Neural cell (in vitro differentiated cells): ENCODE measurements at regions not wholly inside any gene's neighbourhood (a gene's known extent, or its start where the extent isn't known, plus 50 kb on each side); places are given as distances from the start of the nearest gene placed in this dataset.

Experiments used
- EP300 ChIP-seq: fragments of 450-650 bp; conservative IDR thresholded peaks from 2 replicates; pipeline ENCODE4 v1.6.1; 2014; ENCODE audit warnings: antibody characterized with exemption, mild to moderate bottlenecking, moderate library complexity; ENCODE audit not compliant: poor library complexity, severe bottlenecking
- EZH2 ChIP-seq: fragments of 200-600, 300-800 bp; shearing (Covaris generic), sonication (generic); IDR thresholded peaks from 2 replicates; pipeline ENCODE4 v1.6.1; 2014; ENCODE audit warnings: antibody characterized with exemption, low read length, borderline replicate concordance, mild to moderate bottlenecking; ENCODE audit not compliant: insufficient read depth, poor library complexity, severe bottlenecking
- MXI1 ChIP-seq: fragments of 450-650 bp; conservative IDR thresholded peaks from 2 replicates; pipeline ENCODE4 v1.6.1; 2014; ENCODE audit warnings: antibody characterized with exemption, mild to moderate bottlenecking; ENCODE audit not compliant: poor library complexity, severe bottlenecking
- POLR2AphosphoS5 ChIP-seq: IDR thresholded peaks from 2 replicates; pipeline ENCODE4 v1.6.1; 2012
- RAD21 ChIP-seq: fragments of 450-650 bp; conservative IDR thresholded peaks from 2 replicates; pipeline ENCODE4 v1.6.1; 2014; ENCODE audit warnings: antibody characterized with exemption, mild to moderate bottlenecking, moderate library complexity
- TAF1 ChIP-seq: IDR thresholded peaks from 2 replicates; pipeline ENCODE4 v1.6.1; 2012; ENCODE audit warnings: low read depth
- TF ChIP-seq, protein P1 (sequence below): fragments of 450-650 bp; IDR thresholded peaks from 2 replicates; pipeline ENCODE4 v1.5.1; 2014; ENCODE audit warnings: antibody characterized with exemption, mild to moderate bottlenecking, moderate library complexity; ENCODE audit not compliant: poor library complexity, severe bottlenecking
- TF ChIP-seq, protein P2 (sequence below): IDR thresholded peaks from 2 replicates; pipeline ENCODE4 v1.6.1; 2012; ENCODE audit warnings: borderline replicate concordance

DNA sequence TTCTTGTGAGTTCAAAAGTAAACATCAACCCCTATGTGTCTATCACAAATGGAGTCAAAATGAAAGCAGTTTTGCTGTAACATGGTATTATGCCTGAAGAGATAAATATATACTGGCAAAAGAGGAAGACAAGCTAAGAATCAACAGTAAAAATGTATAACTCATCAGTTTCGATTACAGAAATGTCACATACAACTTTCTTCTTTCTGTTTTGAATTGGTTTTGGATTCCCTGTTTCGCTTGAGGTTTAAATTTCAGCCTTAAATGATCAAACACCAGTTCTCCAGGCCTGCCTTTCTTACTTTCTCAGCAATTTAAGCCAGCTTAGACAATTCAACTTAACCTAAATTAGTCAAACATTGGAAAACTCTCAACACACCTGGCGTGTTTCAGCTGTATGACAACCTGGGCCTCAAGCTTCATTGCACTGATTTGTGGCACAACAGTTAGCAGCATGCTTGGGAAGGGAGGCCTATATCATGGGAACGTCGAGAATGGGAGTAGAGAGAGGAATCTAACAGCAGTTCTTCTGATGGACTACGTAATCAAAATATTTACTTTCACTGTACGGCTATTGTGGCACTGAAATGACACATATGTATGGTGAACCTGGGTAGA is 51.9 kb upstream of the MARCKS start:
- TF ChIP-seq TAF1 (no peak), RAD21 (no peak), POLR2AphosphoS5 (peak; percentile 70), EP300 (peak; percentile 60), EZH2 (no peak), MXI1 (no peak)
- TF ChIP-seq, protein P1, sequence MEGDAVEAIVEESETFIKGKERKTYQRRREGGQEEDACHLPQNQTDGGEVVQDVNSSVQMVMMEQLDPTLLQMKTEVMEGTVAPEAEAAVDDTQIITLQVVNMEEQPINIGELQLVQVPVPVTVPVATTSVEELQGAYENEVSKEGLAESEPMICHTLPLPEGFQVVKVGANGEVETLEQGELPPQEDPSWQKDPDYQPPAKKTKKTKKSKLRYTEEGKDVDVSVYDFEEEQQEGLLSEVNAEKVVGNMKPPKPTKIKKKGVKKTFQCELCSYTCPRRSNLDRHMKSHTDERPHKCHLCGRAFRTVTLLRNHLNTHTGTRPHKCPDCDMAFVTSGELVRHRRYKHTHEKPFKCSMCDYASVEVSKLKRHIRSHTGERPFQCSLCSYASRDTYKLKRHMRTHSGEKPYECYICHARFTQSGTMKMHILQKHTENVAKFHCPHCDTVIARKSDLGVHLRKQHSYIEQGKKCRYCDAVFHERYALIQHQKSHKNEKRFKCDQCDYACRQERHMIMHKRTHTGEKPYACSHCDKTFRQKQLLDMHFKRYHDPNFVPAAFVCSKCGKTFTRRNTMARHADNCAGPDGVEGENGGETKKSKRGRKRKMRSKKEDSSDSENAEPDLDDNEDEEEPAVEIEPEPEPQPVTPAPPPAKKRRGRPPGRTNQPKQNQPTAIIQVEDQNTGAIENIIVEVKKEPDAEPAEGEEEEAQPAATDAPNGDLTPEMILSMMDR, result no peak
- TF ChIP-seq, protein P2, sequence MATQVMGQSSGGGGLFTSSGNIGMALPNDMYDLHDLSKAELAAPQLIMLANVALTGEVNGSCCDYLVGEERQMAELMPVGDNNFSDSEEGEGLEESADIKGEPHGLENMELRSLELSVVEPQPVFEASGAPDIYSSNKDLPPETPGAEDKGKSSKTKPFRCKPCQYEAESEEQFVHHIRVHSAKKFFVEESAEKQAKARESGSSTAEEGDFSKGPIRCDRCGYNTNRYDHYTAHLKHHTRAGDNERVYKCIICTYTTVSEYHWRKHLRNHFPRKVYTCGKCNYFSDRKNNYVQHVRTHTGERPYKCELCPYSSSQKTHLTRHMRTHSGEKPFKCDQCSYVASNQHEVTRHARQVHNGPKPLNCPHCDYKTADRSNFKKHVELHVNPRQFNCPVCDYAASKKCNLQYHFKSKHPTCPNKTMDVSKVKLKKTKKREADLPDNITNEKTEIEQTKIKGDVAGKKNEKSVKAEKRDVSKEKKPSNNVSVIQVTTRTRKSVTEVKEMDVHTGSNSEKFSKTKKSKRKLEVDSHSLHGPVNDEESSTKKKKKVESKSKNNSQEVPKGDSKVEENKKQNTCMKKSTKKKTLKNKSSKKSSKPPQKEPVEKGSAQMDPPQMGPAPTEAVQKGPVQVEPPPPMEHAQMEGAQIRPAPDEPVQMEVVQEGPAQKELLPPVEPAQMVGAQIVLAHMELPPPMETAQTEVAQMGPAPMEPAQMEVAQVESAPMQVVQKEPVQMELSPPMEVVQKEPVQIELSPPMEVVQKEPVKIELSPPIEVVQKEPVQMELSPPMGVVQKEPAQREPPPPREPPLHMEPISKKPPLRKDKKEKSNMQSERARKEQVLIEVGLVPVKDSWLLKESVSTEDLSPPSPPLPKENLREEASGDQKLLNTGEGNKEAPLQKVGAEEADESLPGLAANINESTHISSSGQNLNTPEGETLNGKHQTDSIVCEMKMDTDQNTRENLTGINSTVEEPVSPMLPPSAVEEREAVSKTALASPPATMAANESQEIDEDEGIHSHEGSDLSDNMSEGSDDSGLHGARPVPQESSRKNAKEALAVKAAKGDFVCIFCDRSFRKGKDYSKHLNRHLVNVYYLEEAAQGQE, result no peak
